GM12878 (cell line): ENCODE measurements at regions not wholly inside any gene's neighbourhood (a gene's known extent, or its start where the extent isn't known, plus 50 kb on each side); places are given as distances from the start of the nearest gene placed in this dataset.

Experiments
- CTCF ChIP-seq, 3 experiments: IDR thresholded peaks in 2 of 3; conservative IDR thresholded peaks in 1 of 3; 2 replicates each; pipeline ENCODE4 v1.5.1; 2011; ENCODE audit warnings: low read depth in 3 of 3, low read length in 3 of 3, mild to moderate bottlenecking in 3 of 3, control low read depth in 2 of 3, moderate library complexity in 2 of 3, inconsistent platforms in 1 of 3, mixed read lengths in 1 of 3; ENCODE audit not compliant: control insufficient read depth in 2 of 3, insufficient read depth in 1 of 3; ENCODE audit errors: extremely low read depth in 1 of 3
- HDAC2 ChIP-seq: fragments of 200-600 bp; sonication (generic); IDR thresholded peaks from 2 replicates; pipeline ENCODE4 v1.6.1; 2017
- JUNB ChIP-seq: IDR thresholded peaks from 2 replicates; pipeline ENCODE4 v1.6.1; 2016; ENCODE audit warnings: antibody characterized with exemption, mild to moderate bottlenecking
- KDM1A ChIP-seq: fragments of 200-600 bp; sonication (generic); IDR thresholded peaks from 2 replicates; pipeline ENCODE4 v1.6.1; 2016; ENCODE audit warnings: borderline replicate concordance
- MAX ChIP-seq: IDR thresholded peaks from 2 replicates; pipeline ENCODE4 v1.6.1; 2012; ENCODE audit warnings: low read depth, low read length, improper control_type of control experiment
- RCOR1 ChIP-seq: conservative IDR thresholded peaks from 2 replicates; pipeline ENCODE4 v1.6.1; 2012; ENCODE audit warnings: low read depth, low read length, improper control_type of control experiment
- SPI1 ChIP-seq: IDR thresholded peaks from 2 replicates; pipeline ENCODE4 v1.6.1; 2011; ENCODE audit warnings: low read depth, mild to moderate bottlenecking, low read length, moderate library complexity, borderline replicate concordance; ENCODE audit not compliant: insufficient read depth
- SREBF2 ChIP-seq: IDR thresholded peaks from 2 replicates; pipeline ENCODE4 v1.6.1; 2012; ENCODE audit warnings: mild to moderate bottlenecking, low read length
- TCF12 ChIP-seq: IDR thresholded peaks from 2 replicates; pipeline ENCODE4 v1.6.1; 2011; ENCODE audit warnings: low read depth, mild to moderate bottlenecking, low read length

GRCh38 chr13:106110241-106110855 lies 425.1 kb downstream of the EFNB2 start:
- no peak for TF ChIP-seq KDM1A
- TF ChIP-seq SREBF2: no peak
- no peak for TF ChIP-seq SPI1
- no peak for TF ChIP-seq CTCF (IDR thresholded peaks at IDR 0.05 in 2 of 3, conservative IDR thresholded peaks at IDR 0.05 in 1 of 3; ENCODE audit: control insufficient read depth in 2 of 3, extremely low read depth in 1 of 3, insufficient read depth in 1 of 3, low read depth in 3 of 3, low read length in 3 of 3)
- no peak for TF ChIP-seq RCOR1
- no peak for TF ChIP-seq MAX
- no peak for TF ChIP-seq TCF12
- TF ChIP-seq JUNB: no peak
- TF ChIP-seq HDAC2: no peak
